T-helper 2 cell treated with Interferon-gamma antibody and Interleukin-4, amounts not matched to agents 100 ng/mL and 5 ng/mL, for 36 hours (primary cell): ENCODE measurements at regions not wholly inside any gene's neighbourhood (a gene's known extent, or its start where the extent isn't known, plus 50 kb on each side); places are given as distances from the start of the nearest gene placed in this dataset.
"Not testable (repeated sequence)": the region's sequence is repeated elsewhere in the genome, so short reads cannot be mapped to it uniquely, and the experiment has no call there.

Source experiments
- intact Hi-C: fragments of 100-400 bp; cut with micrococcal nuclease; formaldehyde crosslinking; loops from one replicate; pipeline ENCODE4 v1.15.1; 2023

DNA sequence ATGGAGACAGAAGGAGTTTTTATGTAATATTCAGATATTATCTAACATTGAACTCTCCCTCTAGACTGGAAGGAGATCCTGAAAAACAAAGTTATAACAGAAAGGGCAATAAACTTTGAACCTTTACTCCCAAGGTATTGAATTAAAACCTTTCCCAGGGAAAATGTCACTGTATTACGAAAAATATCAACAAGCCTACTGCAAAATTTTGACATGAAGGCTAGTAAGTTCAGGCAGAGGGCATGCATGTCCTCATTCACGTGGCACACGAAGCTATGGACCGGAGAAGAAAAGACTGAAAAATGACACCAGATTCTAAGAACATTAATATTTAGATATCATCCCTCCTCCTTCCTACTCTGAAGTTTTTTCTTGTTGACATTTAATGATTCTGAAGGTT, 638.8 kb downstream of the LRRC70 start:
- intact Hi-C loops, result no loop called here

DNA sequence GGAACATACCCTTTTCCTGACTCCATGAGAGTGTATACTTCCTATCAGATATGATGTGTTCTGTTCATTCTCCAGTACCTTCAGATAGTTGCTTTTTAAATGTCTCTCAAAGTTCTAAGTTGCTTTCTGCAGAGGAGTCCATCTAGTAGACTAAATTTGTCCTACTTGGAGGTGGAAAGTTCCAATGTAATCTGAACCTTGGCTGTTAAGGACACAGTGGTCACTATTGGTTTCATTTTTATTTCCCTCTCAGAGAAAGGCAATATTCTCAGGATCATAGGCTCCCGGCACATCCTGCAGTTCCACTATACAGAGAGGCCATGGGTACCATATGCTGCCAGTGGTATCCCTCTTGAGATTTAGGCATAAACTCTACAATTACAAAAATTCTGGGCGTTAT, 634.6 kb downstream of the LRRC70 start:
- intact Hi-C loops, result no loop called here

DNA sequence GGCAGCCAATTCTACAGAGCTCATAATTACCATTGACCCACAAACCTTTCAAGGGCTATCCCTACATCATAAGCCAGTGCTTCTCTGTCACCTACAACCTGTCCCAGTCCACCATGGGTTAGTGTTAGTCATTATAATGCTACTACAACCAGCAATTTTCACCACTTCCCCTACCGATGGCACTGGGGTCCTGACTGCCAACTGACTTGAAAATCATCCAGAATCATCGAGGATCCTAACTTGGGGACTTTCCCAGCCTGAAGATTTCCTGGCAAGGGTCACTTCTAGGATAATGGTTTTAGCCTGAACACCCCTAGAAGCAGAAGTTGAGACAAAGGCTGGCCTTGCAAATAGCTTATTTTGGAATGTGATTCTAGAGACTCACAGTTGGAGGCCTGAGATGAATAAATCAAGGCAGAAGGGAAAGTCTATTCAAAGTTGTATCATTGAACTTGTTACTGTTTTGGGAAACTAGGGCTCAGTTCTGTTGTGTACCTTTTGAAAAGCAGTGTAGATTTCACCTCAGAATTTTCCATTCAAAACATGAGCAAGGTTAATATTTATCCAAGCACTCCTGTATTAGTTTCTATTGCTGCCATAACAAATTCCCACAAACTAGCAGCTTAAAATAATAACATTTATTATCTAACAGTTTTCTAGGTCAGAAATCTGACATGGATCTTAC, 633.0 kb downstream of the LRRC70 start:
- intact Hi-C loops, result no loop called here

DNA sequence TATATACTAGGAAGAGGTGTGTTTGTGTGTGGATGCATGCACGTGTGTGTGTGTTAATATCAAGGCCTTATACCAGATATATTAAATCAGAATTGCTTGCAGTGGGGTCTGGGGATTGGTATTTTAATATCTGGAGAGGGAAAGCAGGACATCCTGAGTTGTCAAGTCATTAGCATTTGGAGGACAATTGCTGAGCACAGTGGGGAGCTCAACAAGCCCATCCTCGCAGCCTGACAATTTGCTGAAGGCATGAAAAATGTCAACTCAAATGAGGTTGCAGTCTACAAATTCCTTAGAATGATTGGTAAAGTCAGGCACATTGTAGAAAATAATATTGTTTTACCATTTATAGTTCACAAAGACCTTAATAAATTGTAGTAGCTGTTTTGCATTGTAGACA, 627.4 kb downstream of the LRRC70 start:
- intact Hi-C loops, result no loop called here

DNA sequence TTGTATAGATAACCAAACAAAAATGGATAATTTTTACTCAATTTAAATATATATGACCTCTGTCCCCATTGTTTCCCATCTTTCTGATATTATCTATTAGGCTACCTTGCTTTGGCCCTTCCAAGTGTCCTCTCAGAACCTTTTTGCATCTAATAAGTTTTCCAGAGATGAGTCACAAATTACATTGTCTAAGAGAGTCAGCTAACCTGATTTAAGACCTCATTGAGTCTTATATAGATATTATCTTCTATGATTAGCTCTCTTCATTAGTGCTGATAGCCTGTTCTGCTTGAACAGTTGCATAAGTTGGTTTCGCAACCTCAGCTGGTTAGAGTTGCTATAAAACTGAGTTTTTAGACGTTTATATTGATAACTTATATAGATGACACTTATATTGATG, 623.1 kb downstream of the LRRC70 start:
- intact Hi-C loops, result no loop called here

DNA sequence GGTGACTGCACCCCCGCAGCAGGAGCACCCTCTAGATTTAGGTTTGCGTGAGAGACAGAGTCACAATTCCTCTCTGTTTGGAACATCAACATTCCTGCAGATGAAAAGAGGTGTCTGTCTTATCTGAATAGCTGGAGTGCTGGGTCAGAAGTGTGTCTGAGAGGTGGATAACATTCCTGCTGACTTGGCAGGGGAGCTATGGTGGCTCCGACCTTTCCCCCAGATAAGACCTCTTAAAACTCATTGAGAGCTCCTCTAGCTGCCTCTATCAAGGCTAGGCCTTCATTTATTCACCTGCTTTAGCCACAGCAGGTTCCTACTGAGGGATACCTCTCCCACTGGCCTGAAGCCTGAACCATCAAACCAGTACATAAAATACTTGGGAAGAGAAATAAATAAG, 615.5 kb downstream of the LRRC70 start:
- intact Hi-C loops, result no loop called here

DNA sequence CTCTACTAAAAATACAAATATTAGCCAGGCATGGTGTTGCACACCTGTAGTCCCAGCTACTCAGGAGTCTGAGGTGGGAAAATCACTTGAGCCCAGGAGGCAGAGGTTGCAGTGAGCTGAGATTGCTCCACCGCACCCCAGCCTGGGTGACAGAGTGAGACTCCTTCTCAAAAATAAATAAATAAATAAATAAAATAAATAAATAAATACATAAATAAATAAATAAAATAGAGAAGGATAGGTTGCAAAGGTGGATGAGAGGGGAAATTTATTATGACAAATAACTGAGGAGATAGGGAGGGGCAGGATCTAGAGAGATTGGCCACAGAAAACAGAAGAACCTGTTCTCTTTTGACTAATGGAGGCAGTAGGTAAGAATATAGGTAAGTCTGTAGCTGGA, 601.6 kb downstream of the LRRC70 start:
- intact Hi-C loops, result not testable (repeated sequence)

DNA sequence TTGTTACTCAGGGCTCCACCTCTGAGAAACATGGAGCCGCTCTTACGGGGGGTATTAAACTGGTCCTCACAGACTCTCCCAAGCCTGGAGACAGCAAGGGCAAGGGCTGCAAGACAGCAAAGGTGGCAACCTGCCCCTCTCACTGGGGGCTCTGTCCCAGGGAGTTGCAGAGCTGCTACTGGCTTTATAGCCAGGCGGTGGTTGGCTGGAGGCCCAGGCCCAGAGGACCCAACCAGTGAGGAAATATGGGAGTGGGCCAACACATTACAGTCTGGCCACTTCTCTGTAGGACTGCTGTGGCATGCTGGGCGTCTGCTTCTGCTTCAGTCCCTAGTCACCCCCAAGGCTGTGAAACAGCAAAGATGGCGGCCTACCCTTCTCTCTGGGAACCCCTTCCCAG, 597.2 kb downstream of the LRRC70 start:
- intact Hi-C loops, result no loop called here

DNA sequence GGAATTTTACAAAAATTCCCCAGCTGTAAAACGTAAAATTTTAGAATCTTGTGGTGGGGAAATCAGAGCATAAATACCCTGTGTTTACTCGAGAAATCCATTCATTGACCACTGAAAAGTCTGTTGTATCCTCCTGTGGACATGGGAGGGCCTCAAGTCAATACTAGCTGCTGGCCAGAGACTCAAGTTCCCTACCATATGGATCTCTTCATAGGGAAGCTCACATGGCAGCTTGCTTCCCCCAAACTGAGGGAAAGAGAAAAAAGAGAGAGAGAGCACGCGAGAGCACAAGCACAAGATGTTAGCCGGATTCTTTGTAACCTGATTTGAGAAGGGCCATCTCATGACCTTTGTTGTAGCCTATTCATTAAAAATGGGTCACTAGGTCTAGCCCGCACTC, 591.9 kb downstream of the LRRC70 start:
- intact Hi-C loops, result no loop called here

DNA sequence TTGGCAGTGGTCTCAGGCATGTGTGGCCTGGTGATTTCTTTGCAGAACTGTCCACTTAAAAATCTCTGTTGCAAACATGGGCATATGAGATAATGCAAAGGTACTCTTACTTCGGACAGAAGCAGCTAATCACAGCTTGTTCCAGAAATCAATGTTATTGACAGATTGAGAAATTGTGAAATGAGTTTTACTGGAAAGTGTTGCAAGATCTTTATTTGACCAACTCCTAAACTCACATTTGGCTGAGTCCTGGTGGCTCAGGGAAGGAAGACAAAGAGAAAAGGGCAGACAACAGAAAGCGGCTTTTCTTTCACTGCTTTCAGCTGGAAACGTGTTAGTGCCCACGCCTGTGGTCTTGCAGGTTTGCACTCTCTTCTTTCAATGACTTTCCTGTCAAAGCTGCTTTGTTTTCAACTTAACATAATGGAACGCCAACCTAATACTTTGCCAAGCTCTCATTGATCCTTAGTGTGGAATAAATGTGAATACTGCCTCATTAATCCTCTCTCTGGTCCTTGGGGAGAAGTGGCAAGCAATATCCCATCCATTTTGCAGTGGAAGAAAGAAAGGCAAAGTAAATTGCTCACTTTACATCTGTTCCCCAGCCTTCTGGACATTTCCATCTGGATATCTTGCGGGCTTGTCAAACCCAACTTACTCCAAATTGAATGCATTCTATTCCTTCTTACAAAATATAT, 586.4 kb downstream of the LRRC70 start:
- intact Hi-C loops, result no loop called here

DNA sequence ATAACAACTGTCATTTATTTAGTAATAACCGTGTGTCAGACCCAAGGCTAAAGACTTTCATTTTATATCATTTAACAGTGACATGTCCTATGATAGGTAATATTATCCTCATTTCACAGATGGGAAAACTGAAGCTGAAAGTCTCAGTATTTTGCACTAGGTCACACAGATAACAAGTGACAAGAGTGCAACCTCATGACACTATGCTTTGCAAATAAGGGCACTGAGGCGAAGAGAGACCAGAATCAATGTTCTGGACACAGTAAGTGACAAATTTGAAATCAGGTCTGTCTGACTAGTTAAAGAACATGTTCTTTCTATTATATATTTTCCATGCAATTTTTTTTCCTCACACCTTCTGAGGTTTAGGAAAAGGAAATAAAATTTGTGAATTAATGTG, 585.7 kb downstream of the LRRC70 start:
- intact Hi-C loops, result no loop called here

DNA sequence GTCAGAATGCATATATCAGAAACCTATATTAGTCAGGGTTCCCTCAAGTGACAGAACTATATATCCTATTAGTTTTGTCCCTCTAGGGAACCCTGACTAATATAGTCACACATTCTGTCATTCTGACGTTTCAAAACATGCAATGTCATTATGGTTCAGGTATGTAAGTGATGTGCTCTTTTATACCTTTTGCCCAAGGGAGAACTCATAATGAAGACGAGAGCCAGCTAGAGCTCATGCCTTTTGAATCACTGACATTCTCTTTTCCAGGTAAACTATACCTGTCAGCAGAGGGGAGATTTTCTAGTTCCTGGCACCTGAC, 576.7 kb downstream of the LRRC70 start:
- intact Hi-C loops, result no loop called here

DNA sequence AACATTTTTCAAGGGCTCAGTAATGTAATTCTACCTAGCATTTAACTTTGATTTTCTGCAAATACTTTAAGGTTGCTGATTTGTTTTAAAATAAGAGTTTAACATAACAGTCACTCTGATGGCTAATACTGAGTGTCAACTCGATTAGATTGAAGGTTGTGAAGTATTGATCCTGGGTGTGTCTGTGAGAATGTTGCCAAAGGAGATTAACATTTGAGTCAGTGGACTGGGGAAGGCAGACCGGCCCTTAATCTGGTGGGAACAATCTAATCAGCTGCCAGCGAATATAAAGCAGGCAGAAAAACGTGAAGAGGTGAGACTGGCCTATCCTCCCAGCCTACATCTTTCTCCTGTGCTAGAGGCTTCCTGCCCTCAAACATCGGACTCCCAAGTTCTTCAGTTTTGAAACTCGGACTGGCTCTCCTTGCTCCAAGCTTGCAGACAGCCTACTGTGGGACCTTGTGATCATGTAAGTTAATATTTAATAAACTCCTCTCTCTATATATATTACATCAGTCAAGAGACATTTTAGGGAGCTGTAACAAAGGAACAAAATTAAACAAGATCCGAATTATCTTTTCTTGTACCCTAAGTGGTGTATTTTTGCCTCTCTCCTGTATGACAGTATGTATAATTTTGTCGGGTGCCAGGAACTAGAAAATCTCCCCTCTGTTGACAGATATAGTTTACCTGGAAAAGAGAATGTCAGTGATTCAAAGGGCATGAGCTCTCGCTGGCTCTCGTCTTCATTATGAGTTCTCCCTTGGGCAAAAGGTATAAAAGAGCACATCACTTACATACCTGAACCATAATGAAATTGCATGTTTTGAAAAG, 576.1 kb downstream of the LRRC70 start:
- intact Hi-C loops, result no loop called here

DNA sequence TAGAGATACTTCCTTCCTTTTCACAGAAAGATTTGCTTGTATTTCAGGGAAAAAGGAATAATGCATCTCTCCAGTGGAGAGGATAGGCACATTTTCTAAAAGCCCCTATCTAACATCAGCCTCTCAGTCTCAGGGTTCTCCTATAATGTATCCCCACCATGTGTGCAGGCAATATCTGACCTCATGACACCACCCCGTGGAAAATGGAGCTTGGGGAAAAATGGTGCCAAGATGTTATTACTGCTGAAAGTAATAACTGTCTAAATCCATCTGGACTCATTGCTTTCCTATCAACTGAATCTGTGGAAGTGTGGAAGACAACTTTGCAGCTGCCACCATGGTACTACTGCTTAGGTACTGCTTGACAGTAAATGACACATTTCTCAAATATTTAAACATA, 574.3 kb downstream of the LRRC70 start:
- intact Hi-C loops, result no loop called here

DNA sequence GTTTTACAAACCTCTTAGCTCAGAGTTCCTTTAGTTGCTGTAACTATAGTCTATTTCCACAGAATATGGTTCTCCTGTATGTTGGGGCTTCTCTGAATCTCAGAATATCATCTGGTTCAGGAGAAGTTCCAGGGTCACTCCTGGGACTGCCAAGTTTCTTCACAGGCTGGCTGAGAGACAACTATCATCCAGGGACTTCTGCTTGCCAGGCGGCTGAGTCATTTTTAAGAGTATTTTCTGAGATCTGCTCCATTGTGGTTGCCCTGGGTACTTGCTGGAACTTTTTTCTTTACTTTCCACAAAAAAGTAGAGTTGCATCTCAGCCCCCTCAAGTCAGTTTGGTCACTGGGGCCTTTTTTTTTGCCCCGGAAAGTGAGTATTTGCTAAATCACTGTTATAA, 566.5 kb downstream of the LRRC70 start:
- intact Hi-C loops, result no loop called here

DNA sequence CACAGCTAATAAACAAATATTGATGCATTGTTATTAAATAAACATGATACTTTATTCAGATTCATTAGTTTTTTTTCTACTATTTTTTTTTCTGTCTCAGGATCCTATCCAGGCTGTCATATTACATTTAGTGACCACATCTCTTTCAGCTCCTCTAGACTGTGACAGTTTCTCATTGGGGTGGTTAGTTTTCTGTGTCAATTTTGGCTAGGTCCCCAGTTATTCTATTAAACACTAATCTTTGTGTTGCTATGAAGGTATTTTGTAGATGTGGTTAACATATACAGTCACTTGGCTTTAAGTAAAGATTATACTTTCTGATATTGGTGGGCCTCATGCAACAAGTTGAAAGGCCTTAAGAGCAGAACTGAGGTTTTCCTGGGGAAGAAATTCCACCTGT, 563.0 kb downstream of the LRRC70 start:
- intact Hi-C loops, result no loop called here

DNA sequence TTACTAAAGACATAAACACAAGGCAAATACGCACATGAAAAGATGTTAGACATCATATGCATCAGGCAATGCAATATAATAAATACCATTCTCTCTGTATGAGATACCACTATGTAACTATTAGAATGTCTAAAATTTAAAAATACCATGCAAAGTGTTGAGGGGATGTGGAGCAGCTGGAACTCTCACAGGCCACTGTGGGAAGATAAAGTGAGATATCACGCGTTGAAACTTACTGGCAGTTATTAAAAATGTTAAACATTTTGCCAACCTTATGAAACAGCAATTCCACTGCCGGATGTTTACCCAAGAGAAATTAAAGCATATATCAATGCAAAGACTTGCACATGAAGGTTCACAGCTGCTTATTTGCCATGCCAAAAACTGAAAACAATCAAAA, 556.7 kb downstream of the LRRC70 start:
- intact Hi-C loops, result no loop called here

DNA sequence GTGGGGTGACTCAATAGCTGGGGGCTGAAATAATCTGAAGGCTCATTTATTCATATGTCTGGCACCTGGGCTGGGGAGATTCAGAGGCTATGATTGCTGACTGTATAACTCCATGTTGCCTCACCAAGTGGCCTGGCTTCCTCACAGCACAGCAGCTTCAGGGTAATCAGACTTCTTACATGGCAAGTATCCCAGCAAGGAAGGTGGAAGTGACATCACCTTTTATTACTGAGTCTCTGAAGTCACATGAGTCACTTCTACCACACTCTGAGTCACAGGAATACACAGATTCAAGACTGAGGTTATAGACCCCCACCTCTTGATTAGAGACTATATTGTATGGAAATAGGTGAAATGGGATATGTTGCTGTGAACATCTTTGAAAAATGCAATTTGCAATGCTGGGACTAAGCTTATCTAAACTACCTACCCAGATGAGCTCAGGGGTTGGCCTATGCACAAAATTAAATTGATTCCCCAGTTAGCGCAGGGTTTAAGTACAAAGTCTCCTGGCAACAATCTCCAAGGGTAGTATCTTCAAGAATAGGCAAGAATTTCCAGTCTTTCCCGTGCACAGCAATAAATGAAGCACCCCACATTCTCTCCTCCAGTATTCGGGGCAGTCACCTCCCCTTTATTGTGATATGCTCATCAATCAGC, 553.1 kb downstream of the LRRC70 start:
- intact Hi-C loops, result no loop called here

DNA sequence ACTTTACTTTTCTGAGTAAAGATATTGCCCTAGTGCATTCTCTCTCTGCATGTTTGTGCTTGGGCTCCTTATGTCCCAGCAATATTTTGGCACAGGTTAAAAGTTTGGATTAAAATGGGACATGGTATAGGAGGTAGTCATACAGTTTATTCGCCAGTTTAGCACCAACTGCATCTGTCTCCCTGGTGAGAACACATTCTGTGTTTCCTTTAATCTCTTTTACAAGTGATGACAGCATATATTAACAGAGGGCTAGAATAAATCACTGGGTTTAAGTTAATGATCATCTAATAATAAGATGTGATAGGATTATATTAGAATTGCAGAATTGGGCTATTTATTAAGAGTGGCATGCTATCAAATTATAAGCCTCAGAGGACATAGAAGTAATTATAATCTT, 550.1 kb downstream of the LRRC70 start:
- intact Hi-C loops, result no loop called here

DNA sequence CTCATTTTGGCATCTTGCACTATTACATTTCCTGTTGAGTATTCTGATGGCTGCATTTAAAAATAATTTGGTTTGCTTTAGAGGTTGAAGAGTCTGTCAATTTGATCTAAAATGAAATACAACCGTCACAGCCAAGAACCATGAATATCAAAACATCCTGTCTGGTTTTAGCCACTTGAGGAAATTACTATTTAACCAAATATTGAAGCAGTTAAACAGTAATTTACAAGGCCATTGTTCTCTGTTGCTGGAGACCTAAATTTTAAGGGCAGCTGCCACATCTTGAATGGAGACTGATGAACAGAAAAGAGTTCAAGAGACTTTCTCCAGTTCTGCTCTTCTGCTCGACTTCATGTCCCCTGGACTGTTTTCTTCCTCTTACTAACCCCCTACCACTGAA, 549.4 kb downstream of the LRRC70 start:
- intact Hi-C loops, result no loop called here

DNA sequence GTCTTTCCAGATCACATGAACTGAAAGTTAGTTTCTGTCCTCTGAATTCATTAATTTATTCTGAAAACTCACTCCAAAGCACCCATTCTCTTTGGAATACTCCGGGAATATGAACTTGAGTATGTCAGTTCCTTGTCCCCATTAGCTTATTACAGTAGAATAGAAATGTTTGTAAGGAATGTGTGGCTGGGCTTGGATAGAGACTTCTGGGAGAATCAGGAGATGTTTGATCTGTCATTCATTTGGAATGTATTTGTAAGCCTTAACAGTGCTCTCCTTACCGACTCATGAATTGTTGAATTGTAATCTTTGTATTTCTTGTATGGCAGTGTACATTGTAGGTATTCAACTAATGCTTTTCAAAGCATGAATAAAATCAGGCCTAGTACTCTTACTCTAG, 548.4 kb downstream of the LRRC70 start:
- intact Hi-C loops, result no loop called here

DNA sequence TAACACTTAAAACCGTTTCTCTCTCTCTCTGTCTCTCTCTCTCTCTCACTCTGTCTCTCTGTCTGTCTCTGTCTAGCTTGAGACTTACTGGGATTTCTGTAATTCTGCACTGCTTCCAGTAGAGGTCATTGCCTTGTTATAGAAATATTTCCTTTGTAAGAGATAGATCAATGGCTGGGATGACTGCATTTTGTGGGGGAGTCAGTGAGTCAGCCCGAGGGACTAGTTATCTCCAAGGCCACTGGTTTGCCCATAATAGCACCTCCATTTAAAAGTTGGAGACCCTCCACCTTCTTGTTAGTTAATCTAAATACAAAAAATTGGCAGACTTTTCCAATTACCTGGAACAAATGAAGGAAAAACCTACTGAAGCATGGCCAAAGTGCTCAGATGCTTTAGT, 547.2 kb downstream of the LRRC70 start:
- intact Hi-C loops, result no loop called here
